T-cell (primary cell): ENCODE measurements at regions not wholly inside any gene's neighbourhood (a gene's known extent, or its start where the extent isn't known, plus 50 kb on each side); places are given as distances from the start of the nearest gene placed in this dataset.
A peak's percentile ranks its signal among the peaks of the same experiment; 100 is the strongest.

Source experiments
- ATAC-seq, 4 experiments: fragments of 200-7000 bp in 3 of 4; fragments of 150-1000 bp in 1 of 4; cut with Tn5 transposase; replicated peaks in 1 of 4; 1 replicate in 3 of 4; 2 replicates in 1 of 4; pipeline ENCODE4 v1.10.0; 2021; ENCODE audit warnings: moderate library complexity in 3 of 4, mild to moderate bottlenecking in 2 of 4, moderate number of reproducible peaks in 1 of 4
- CTCF ChIA-PET, 2 donors: fragments of 300-600 bp; sonication (Branson Sonifier 250); formaldehyde crosslinking; loops; one replicate each; lab custom pipeline; 2022; ENCODE audit warnings: antibody characterized with exemption in 2 of 2; lab: Charles Lee
- POLR2A ChIA-PET, 2 donors: fragments of 300-600 bp; sonication (Branson Sonifier 250); formaldehyde crosslinking; loops; one replicate each; lab custom pipeline; 2022; ENCODE audit warnings: antibody characterized with exemption in 2 of 2; lab: Charles Lee
- DNase-seq, 35 experiments: peaks; one replicate each; pipeline versions ENCODE4 v3.0.0 to v3.0.0-alpha.2; 2013 to 2023
- H3K27ac ChIP-seq: one replicate; pipeline ENCODE4 v1.5.1; 2013; ENCODE audit warnings: low read length
- H3K27me3 ChIP-seq, 2 experiments: replicated peaks in 1 of 2; 1 replicate in 1 of 2; 2 replicates in 1 of 2; pipeline versions ENCODE4 v1.6.1 to v1.7.0; 2013; ENCODE audit warnings: low read length in 1 of 2, mixed read lengths in 1 of 2; ENCODE audit not compliant: control insufficient read depth in 2 of 2, insufficient read depth in 2 of 2; ENCODE audit errors: extremely low read depth in 1 of 2
- H3K36me3 ChIP-seq, 2 donors: 1 replicate in 1 of 2; 2 replicates in 1 of 2; pipeline versions ENCODE4 v1.6.1 to v1.7.0; 2013; ENCODE audit warnings: low read length in 1 of 2; ENCODE audit not compliant: control insufficient read depth in 2 of 2, insufficient read depth in 1 of 2; ENCODE audit errors: extremely low read depth in 1 of 2
- H3K4me1 ChIP-seq, 2 experiments: 1 replicate in 1 of 2; 2 replicates in 1 of 2; pipeline versions ENCODE4 v1.6.1 to v1.7.0; 2013; ENCODE audit warnings: low read length in 2 of 2, mixed read lengths in 1 of 2; ENCODE audit not compliant: insufficient read depth in 2 of 2, control insufficient read depth in 1 of 2; ENCODE audit errors: extremely low read depth in 1 of 2
- H3K4me3 ChIP-seq, 2 donors: 1 replicate in 1 of 2; 2 replicates in 1 of 2; pipeline versions ENCODE4 v1.5.1 to v1.7.0; 2013; ENCODE audit warnings: mild to moderate bottlenecking in 2 of 2, low read length in 1 of 2, moderate library complexity in 1 of 2; ENCODE audit not compliant: control insufficient read depth in 1 of 2; ENCODE audit errors: extremely low read depth in 1 of 2
- H3K9me3 ChIP-seq: 2 replicates; pipeline ENCODE4 v1.7.0; 2013
- H3K27ac Mint-ChIP-seq, 2 donors: one replicate each; pipeline ENCODE4 v1.8.0; 2020 to 2021; ENCODE audit warnings: mild to moderate bottlenecking in 2 of 2, mixed read lengths in 2 of 2
- H3K27me3 Mint-ChIP-seq, 2 donors: one replicate each; pipeline ENCODE4 v1.8.0; 2021 to 2022; ENCODE audit warnings: mixed read lengths in 2 of 2
- H3K36me3 Mint-ChIP-seq: one replicate; pipeline ENCODE4 v1.8.0; 2021; ENCODE audit warnings: mixed read lengths
- H3K4me1 Mint-ChIP-seq, 3 donors: one replicate each; pipeline ENCODE4 v1.8.0; 2020 to 2022; ENCODE audit warnings: mixed read lengths in 3 of 3, mild to moderate bottlenecking in 1 of 3
- H3K4me3 Mint-ChIP-seq, 3 donors: one replicate each; pipeline ENCODE4 v1.8.0; 2020 to 2022; ENCODE audit warnings: mild to moderate bottlenecking in 3 of 3, mixed read lengths in 3 of 3, moderate library complexity in 3 of 3
- H3K9me3 Mint-ChIP-seq, 3 donors: one replicate each; pipeline ENCODE4 v1.8.0; 2020 to 2022; ENCODE audit warnings: mixed read lengths in 3 of 3
- WGBS: methylation state at CpG from one replicate; pipeline ENCODE4 v1.1.5; 2013; ENCODE audit warnings: missing lambda C conversion rate; ENCODE audit not compliant: insufficient coverage; 5-methylcytosine and 5-hydroxymethylcytosine counted together

DNA sequence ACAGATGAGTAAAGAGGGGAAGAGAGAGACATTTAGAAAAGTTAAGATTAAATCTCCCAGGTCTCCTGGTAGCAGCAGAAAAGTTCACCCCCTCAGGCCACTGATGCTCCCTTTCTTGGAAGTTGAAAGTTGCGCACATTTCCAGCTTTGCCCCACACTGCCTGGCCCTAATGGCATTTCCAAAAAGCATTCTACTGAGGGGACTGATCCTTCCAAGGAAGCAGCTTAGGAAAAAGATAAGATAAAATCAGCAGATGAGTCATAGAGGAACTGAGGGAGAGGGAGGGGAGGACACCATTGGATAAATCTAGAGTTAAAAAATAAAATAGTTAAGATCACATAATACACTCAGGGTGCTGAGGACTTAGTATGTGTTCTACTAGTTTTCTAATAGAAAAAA lies 67.6 kb upstream of the SLC12A2 start:
- ChIA-PET CTCF (no interaction called here), POLR2A (interaction anchor here in 1 of 2 donors (0.6 kb wide), 1 partner anchor 8 kb away, joined by 5 read pairs; no protein-coding TSS in a partner anchor)
- Histone ChIP-seq H3K27me3 (no peaks in the 10 kb centered on the region), H3K27ac (no peak overlapping the region), H3K4me1 (no peaks in the 10 kb centered on the region), H3K4me3 (no peak overlapping the region), H3K36me3 (no peaks in the 10 kb centered on the region), H3K9me3 (no peaks in the 10 kb centered on the region)
- no CpG with 5 or more reads among the region's 1 CpG for WGBS
- no peaks in the 10 kb centered on the region for H3K27me3 Mint-ChIP-seq
- ATAC-seq (no peak), DNase-seq (no peak)
- no peaks in the 10 kb centered on the region for H3K4me1 Mint-ChIP-seq
- peak overlapping the region in 1 of 2 donors; percentile 17 for H3K27ac Mint-ChIP-seq
- H3K9me3 Mint-ChIP-seq: no peaks in the 10 kb centered on the region
- no peak overlapping the region for H3K4me3 Mint-ChIP-seq
- H3K36me3 Mint-ChIP-seq: no peaks in the 10 kb centered on the region

GRCh38 chr5:128019391-128019790 lies 64.2 kb upstream of the SLC12A2 start:
- Histone ChIP-seq H3K9me3 (no peaks in the 10 kb centered on the region), H3K4me1 (no peaks in the 10 kb centered on the region), H3K27me3 (no peaks in the 10 kb centered on the region), H3K4me3 (no peak overlapping the region), H3K27ac (no peak overlapping the region), H3K36me3 (no peaks in the 10 kb centered on the region)
- Mint-ChIP-seq H3K4me3 (no peak overlapping the region), H3K36me3 (peaks cover 19% of the 10 kb centered on the region), H3K27me3 (no peaks in the 10 kb centered on the region), H3K9me3 (no peaks in the 10 kb centered on the region), H3K27ac (no peak overlapping the region), H3K4me1 (no peaks in the 10 kb centered on the region)
- ChIA-PET CTCF (no interaction called here), POLR2A (no interaction called here)
- ATAC-seq (no peak), DNase-seq (no peak)
- WGBS: 100% methylated on average over 1 of the region's 1 CpG

GRCh38 chr5:128020012-128020411 lies 63.6 kb upstream of the SLC12A2 start:
- Mint-ChIP-seq H3K4me3 (no peak overlapping the region), H3K36me3 (peaks cover 22% of the 10 kb centered on the region), H3K27ac (no peak overlapping the region), H3K4me1 (no peaks in the 10 kb centered on the region), H3K9me3 (no peaks in the 10 kb centered on the region), H3K27me3 (no peaks in the 10 kb centered on the region)
- ChIA-PET CTCF (no interaction called here), POLR2A (no interaction called here)
- WGBS: 83% methylated on average over 1 of the region's 1 CpG
- DNase-seq (no peak), ATAC-seq (no peak)
- Histone ChIP-seq H3K9me3 (no peaks in the 10 kb centered on the region), H3K4me1 (no peaks in the 10 kb centered on the region), H3K36me3 (no peaks in the 10 kb centered on the region), H3K4me3 (no peak overlapping the region), H3K27ac (no peak overlapping the region), H3K27me3 (no peaks in the 10 kb centered on the region)

DNA sequence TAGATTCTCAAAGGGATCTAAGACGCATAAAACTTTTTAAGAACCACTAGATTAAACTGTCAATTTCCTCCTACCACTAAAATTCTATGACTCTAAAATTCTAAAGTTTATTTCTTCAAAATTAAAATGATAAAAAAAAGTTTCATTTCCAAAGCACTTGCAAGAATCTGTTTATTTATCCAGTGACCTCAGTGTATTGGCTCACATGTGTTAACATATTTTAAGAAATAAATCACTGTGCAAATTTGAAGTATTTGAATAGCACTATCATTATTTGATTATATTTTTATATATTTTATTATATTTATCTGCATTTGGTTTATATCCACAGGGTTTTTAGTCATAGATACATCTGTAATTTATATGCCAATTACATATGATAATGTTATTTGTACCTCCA lies 62.2 kb upstream of the SLC12A2 start:
- ATAC-seq (no peak), DNase-seq (no peak)
- no CpG with 5 or more reads among the region's 1 CpG for WGBS
- Histone ChIP-seq H3K27ac (no peak overlapping the region), H3K36me3 (no peaks in the 10 kb centered on the region), H3K27me3 (no peaks in the 10 kb centered on the region), H3K4me3 (no peak overlapping the region), H3K4me1 (no peaks in the 10 kb centered on the region), H3K9me3 (no peaks in the 10 kb centered on the region)
- Mint-ChIP-seq H3K4me3 (no peak overlapping the region), H3K9me3 (no peaks in the 10 kb centered on the region), H3K27me3 (no peaks in the 10 kb centered on the region), H3K4me1 (no peaks in the 10 kb centered on the region), H3K27ac (no peak overlapping the region), H3K36me3 (peaks cover 26% of the 10 kb centered on the region)
- CTCF ChIA-PET: no interaction called here
- POLR2A ChIA-PET: no interaction called here
